ENCODE measurements at regions not wholly inside any gene's neighbourhood (a gene's known extent, or its start where the extent isn't known, plus 50 kb on each side); places are given as distances from the start of the nearest gene placed in this dataset.
A peak's percentile ranks its signal among the peaks of the same experiment; 100 is the strongest.

DNA sequence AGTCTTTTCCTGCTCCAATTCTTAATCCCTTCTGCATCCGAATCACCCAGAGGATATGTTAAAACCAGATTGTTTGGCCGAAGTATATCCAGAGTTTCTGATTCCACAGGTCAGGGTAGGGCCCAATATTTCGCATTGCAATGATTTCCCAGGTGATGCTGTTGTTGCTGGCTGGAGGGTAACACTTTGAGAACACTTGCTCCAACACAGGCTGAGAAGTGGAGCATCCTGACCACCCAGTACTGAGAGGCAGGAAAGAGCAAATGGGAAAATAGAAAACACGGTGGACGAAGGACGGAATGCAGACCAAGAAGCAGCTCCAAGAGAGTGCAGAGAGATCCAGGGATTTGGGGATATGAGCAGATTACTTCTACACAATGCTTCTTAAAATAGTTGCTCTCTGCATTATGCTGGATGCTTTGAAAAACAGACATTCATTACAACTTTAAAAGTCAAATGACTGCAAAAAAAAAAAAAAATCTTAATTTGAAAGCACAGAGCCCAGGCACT lies 362.2 kb upstream of the SLC14A2 start:
- intact Hi-C loops (cut with DNase I) = no loop called here
- ATAC-seq (no peak), DNase-seq (no peak)

DNA sequence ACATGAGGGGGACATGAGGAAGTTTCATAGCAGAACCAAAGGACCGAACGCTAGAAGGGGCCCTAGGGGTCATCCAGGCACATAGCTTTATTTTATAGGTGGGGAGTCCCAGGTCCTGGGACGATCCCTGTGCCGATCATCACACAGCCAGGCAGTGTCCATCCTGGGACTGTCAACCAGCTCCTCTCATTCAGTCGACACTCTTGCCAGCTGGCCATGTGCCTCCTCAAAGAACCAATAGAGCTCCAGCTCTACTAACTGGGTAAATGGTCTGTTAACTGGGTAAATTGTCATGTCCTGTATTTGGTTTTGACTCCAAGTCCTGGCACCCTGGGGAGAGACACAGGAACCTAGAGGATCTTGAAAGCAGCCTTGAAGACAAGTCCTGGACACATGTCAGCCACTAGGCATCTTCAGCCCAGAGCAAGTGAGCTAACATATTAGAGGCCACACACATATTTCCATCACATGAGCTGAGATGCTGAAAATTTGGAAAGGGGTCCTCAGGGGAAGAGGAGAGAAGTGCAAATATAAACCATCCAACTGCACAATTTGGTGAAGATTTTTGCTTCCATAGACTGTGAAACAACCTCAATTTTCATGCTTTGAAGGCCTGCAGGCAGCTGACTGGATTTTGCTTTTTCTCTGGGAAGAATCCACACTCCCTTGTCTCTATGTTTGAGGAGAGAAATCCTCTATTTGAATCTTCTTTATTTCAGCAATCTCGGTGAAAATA lies 361.1 kb upstream of the SLC14A2 start:
- peak in 1 of 2 donors; percentile 25 for ATAC-seq
- DNase-seq = peak; percentile 45
- intact Hi-C loops (cut with DNase I) = loop anchor here in 1 of 2 donors (2.0 kb wide), 1 partner anchor 71 kb away; no protein-coding TSS in a partner anchor

GRCh38 chr18:45254709-45255082 lies 360.6 kb upstream of the SLC14A2 start:
- ATAC-seq = peak; percentile 90

GRCh38 chr18:45255197-45255890 lies 359.9 kb upstream of the SLC14A2 start:
- intact Hi-C loops (cut with DNase I) = loop anchor here in 1 of 2 donors (2.0 kb wide), 1 partner anchor 69 kb away; no protein-coding TSS in a partner anchor
- ATAC-seq (peak; percentile 70 to 72), DNase-seq (no peak)

More at GRCh38 chr18:45254709-45255082, 360.6 kb upstream of the SLC14A2 start:
- peak; percentile 66 for DNase-seq
- intact Hi-C loops (cut with DNase I) = loop anchor here in 1 of 2 donors (2.0 kb wide), 1 partner anchor 70 kb away; no protein-coding TSS in a partner anchor

DNA sequence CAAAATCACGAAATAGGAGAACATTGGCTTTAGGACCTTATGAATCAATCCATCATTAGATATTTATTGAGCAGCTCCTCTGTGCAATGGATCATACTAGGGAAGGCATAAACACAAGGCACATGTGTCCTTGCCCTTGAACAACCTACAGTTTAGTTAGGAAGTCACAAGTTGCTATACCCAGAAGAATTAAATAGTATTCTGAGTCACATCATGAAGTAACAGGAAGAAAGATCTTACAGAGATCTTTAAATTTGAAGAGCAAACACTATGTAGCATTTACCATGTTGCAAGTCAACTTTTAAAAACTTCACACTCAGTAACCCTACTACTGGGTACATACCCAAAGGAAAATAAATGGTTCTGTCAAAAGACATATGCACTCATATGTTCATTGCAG lies 355.2 kb upstream of the SLC14A2 start:
- ATAC-seq (no peak), DNase-seq (no peak)
- intact Hi-C loops (cut with DNase I) = no loop called here

- intact Hi-C loops (cut with DNase I) = no loop called here
- no peak for DNase-seq
- no peak for ATAC-seq
These were observed 349.3 kb upstream of the SLC14A2 start for GRCh38 chr18:45266023-45266422.

DNA sequence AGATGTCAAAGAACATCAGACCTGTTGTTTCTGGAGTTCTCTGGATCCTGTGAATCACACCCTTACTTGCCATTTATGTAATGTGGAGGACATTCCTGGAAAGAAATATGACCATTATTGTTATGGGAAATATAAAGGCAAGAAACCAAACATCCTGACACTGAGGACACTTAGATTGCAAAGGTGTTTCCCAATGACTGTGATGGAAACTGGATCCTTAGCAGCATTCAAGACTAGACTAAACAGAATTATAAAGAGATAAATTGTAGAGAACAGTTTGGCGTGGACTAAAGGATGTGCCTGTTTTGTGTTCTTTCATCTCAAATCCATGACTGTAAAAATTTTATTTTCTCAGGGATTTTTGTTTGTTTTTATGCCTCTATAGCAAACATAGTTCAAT lies 347.7 kb upstream of the SLC14A2 start:
- intact Hi-C loops (cut with DNase I) = no loop called here

GRCh38 chr18:45268583-45268982 lies 346.7 kb upstream of the SLC14A2 start:
- intact Hi-C loops (cut with DNase I) = no loop called here
- ATAC-seq (no peak), DNase-seq (no peak)

More for the DNA sequence above, 347.7 kb upstream of the SLC14A2 start:
- ATAC-seq (no peak), DNase-seq (no peak)

GRCh38 chr18:45270289-45270771 lies 344.9 kb upstream of the SLC14A2 start:
- no peak for ATAC-seq
- DNase-seq = no peak
- intact Hi-C loops (cut with DNase I) = loop anchor here in 1 of 2 donors (10.0 kb wide), 1 partner anchor 114 kb away; no protein-coding TSS in a partner anchor

DNA sequence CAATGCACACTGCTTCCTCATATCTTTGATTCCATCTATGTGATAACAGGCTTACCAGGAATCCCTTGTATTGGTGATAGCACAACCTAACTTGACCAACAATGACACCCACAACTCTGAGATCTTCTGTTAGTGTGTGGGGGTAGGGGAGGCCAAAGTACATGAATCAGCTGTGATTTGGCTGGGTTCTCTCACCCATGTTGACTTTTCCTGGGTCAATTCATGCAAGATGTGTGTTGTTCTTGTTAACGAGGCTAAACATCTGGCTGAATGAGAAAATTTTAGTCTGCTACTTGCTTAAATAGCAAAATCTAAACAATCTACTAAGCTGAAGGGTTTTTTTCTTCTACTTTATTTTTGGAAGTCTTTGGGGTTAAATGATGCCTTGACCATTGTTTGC lies 341.2 kb upstream of the SLC14A2 start:
- DNase-seq (no peak), ATAC-seq (no peak)
- intact Hi-C loops (cut with DNase I) = loop anchor here in 1 of 2 donors (10.0 kb wide), 1 partner anchor 111 kb away; no protein-coding TSS in a partner anchor

DNA sequence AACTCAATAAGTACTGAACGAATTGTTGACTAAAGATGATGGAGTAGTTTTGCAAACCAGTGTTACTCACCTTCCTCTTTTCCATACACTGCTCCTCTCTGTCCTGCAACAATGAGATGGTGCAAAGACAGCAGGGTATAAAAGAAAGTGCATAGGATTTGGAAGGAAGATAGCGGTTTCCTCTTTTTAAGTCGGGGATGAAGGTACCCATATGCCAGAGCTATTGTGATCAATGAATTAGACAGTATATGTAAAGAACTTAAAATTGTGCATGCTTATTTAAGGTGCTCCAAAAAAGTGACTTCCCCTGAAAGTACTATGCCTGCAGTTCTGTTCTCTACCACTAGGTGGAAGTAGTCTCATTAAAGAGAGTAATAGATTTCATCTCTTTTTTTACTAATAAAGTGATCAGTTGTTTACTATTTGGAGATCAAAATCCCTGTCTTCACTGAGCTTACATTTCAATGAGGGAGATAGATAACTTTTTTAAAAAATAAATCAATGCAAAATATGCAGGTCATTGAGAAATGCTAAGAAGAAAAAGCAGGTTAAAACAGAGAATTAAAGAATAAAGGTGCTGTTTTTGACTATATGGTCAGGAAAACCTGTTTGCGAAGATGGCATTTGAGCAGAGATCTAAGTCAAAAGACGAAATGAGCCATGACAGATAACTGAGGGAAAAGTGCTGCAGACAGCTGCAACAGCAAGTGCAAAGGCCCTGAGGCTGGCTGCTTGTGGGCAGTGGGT lies 339.7 kb upstream of the SLC14A2 start:
- no peak for DNase-seq
- ATAC-seq = no peak
- intact Hi-C loops (cut with DNase I) = loop anchor here (5.0 to 10.0 kb wide), 2 partner anchors 107 to 109 kb away; no protein-coding TSS in a partner anchor

- ATAC-seq (no peak), DNase-seq (no peak)
- intact Hi-C loops (cut with DNase I) = loop anchor here (5.0 to 10.0 kb wide), 2 partner anchors 105 to 108 kb away; no protein-coding TSS in a partner anchor
These were observed 338.4 kb upstream of the SLC14A2 start for GRCh38 chr18:45276878-45277277.

DNA sequence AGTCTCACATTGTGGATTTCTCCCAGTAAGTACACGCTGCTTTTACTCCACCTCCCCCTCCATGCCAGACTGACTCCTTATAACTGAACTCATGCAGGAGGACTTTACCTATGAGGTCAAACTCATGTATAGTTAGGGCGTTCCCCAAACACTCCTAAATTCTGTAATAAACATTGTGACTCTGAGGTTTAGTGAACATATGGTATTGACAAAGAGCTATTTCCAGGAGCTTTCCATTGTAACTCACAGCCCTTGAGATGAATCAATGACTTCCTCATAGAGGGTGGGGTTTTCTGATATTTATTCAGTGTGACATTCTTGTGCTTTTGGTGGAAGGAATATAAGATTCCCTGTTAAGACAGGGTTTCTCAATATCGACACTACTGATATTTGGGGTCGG lies 337.4 kb upstream of the SLC14A2 start:
- ATAC-seq (no peak), DNase-seq (no peak)
- intact Hi-C loops (cut with DNase I) = loop anchor here (5.0 to 10.0 kb wide), 2 partner anchors 104 to 107 kb away; no protein-coding TSS in a partner anchor

GRCh38 chr18:45280481-45281276 lies 334.6 kb upstream of the SLC14A2 start:
- ATAC-seq (no peak), DNase-seq (no peak)
- intact Hi-C loops (cut with DNase I) = no loop called here

- no peak for ATAC-seq
- DNase-seq = no peak
- intact Hi-C loops (cut with DNase I) = no loop called here
These were observed 333.0 kb upstream of the SLC14A2 start for GRCh38 chr18:45282101-45282812.

GRCh38 chr18:45284174-45284573 lies 331.1 kb upstream of the SLC14A2 start:
- intact Hi-C loops (cut with DNase I) = no loop called here
- DNase-seq = no peak
- no peak for ATAC-seq

DNA sequence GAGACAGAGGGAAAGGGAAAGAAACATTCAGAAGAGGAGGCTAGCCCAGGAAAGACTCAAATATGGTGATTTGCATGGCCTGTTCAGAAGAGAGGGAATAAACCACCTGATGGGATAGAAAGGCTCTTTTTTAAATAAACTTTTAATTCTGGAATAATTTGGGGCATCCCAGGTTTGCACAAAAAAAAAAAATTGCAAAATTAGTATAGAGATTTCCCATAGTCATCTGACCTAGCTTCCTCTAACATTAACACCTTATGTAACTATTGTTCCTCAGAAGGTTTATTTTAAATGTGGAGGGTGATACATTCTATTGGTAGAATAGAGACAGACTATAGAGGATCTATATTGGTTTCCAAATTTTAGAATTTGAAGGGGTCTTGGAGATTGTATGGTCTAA lies 330.4 kb upstream of the SLC14A2 start:
- intact Hi-C loops (cut with DNase I) = no loop called here
- ATAC-seq = no peak
- no peak for DNase-seq

GRCh38 chr18:45285251-45285650 lies 330.0 kb upstream of the SLC14A2 start:
- ATAC-seq (no peak), DNase-seq (no peak)
- intact Hi-C loops (cut with DNase I) = no loop called here

All from left cardiac atrium (tissue), 4 donors.